ENCODE measurements at regions not wholly inside any gene's neighbourhood (a gene's known extent, or its start where the extent isn't known, plus 50 kb on each side); places are given as distances from the start of the nearest gene placed in this dataset.

GRCh38 chr18:24817150-24817549, 356.7 kb downstream of the HRH4 start (continued):
- TF ChIP-seq SIN3A (conservative IDR thresholded peaks at IDR 0.05 in 1 of 2, IDR thresholded peaks at IDR 0.05 in 1 of 2; ENCODE audit: low read depth in 1 of 2, low read length in 2 of 2): no peak
- TF ChIP-seq PHF8 (conservative IDR thresholded peaks at IDR 0.05; ENCODE audit: low read depth, low read length): no peak
- no peak for TF ChIP-seq KDM5A (IDR thresholded peaks at IDR 0.05; ENCODE audit: low read length)
